HepG2 (cell line): ENCODE measurements at regions not wholly inside any gene's neighbourhood (a gene's known extent, or its start where the extent isn't known, plus 50 kb on each side); places are given as distances from the start of the nearest gene placed in this dataset.

Experiments
- ATAC-seq: fragments of 200-7000 bp; cut with Tn5 transposase; 3 replicates; pipeline ENCODE4 v1.9.1; 2020; ENCODE audit warnings: mild to moderate bottlenecking, moderate library complexity
- BruUV-seq: library from RNA; stranded (reverse); fragments of 400-500 nt; replicated peaks from 2 replicates; lab custom pipeline; 2021; lab: Mats Ljungman, UMichigan
- CTCF ChIA-PET: fragments of 300-600 bp; formaldehyde crosslinking; extraction: SDS; loops from one replicate; lab custom pipeline; 2021; ENCODE audit warnings: low total read pairs, inconsistent platforms, low intra/inter-chr PET ratio; lab: Yijun Ruan, JAX
- POLR2A ChIA-PET: fragments of 350-600 bp; sonication (Branson Sonifier 250); formaldehyde crosslinking; loops from one replicate; lab custom pipeline; 2020; ENCODE audit warnings: antibody characterized with exemption, inconsistent platforms; lab: Yijun Ruan, JAX
- DNase-seq: peaks from one replicate; pipeline ENCODE4 v3.0.0-alpha.2; 2015; ENCODE audit warnings: low spot score
- FAIRE-seq: peaks from 3 replicates; lab custom pipeline; 2011; peaks lifted over from hg19 to GRCh38; lab: Jason Lieb, UNC
- H2AFZ ChIP-seq: one replicate; pipeline ENCODE4 v1.6.1; 2011; ENCODE audit warnings: low read length, inconsistent platforms
- H3K27ac ChIP-seq: fragments of 300-600 bp; 3 replicates; pipeline ENCODE4 v1.8.0; 2011; ENCODE audit warnings: mixed run types, mild to moderate bottlenecking, mixed read lengths, low read length, inconsistent platforms; ENCODE audit not compliant: insufficient read depth; ENCODE audit errors: extremely low read length
- H3K27me3 ChIP-seq, 2 experiments: fragments of 200-600 bp in 1 of 2; 2 replicates in 1 of 2; 3 replicates in 1 of 2; pipeline versions ENCODE4 v1.6.0 to v1.8.0; 2011; ENCODE audit warnings: low read length in 2 of 2, mild to moderate bottlenecking in 2 of 2, moderate library complexity in 2 of 2, inconsistent platforms in 1 of 2; ENCODE audit not compliant: insufficient read depth in 2 of 2, control insufficient read depth in 1 of 2
- H3K36me3 ChIP-seq, 2 experiments: fragments of 200-600 bp in 1 of 2; replicated peaks in 1 of 2; 2 replicates in 1 of 2; 3 replicates in 1 of 2; pipeline versions ENCODE4 v1.5.1 to v1.8.0; 2011; ENCODE audit warnings: low read length in 2 of 2, inconsistent platforms in 1 of 2; ENCODE audit not compliant: insufficient read depth in 2 of 2, control insufficient read depth in 1 of 2
- H3K4me1 ChIP-seq: 2 replicates; pipeline ENCODE4 v1.5.1; 2012; ENCODE audit warnings: low read length, inconsistent platforms; ENCODE audit not compliant: insufficient read depth
- H3K4me2 ChIP-seq: 2 replicates; pipeline ENCODE4 v1.6.0; 2011; ENCODE audit warnings: low read depth, low read length, inconsistent platforms
- H3K4me3 ChIP-seq, 3 experiments: fragments of 200-600 bp in 1 of 3; sonication (generic), shearing (Covaris generic) in 1 of 3; replicated peaks in 1 of 3; 2 replicates each; pipeline ENCODE4 v1.5.1; 2011 to 2016; ENCODE audit warnings: low read length in 3 of 3, inconsistent platforms in 2 of 3, low read depth in 2 of 3, mild to moderate bottlenecking in 2 of 3, control low read depth in 1 of 3, mixed read lengths in 1 of 3; ENCODE audit not compliant: insufficient read depth in 1 of 3
- H3K79me2 ChIP-seq: one replicate; pipeline ENCODE4 v1.6.1; 2011; ENCODE audit warnings: low read length, inconsistent platforms; ENCODE audit not compliant: insufficient read depth
- H3K9ac ChIP-seq: 2 replicates; pipeline ENCODE4 v1.6.0; 2011; ENCODE audit warnings: mild to moderate bottlenecking, low read depth, low read length, inconsistent platforms; ENCODE audit not compliant: insufficient read depth
- H3K9me3 ChIP-seq: 2 replicates; pipeline ENCODE4 v1.5.1; 2012; ENCODE audit warnings: mild to moderate bottlenecking, low read length
- H4K20me1 ChIP-seq: 2 replicates; pipeline ENCODE4 v1.6.0; 2011; ENCODE audit warnings: inconsistent platforms, mild to moderate bottlenecking, low read length, moderate library complexity; ENCODE audit not compliant: insufficient read depth
- ATM ChIP-seq: fragments of 450-650 bp; IDR thresholded peaks from 2 replicates; pipeline ENCODE4 v1.7.1; 2017; ENCODE audit warnings: mild to moderate bottlenecking, borderline replicate concordance
- DNMT3B ChIP-seq: conservative IDR thresholded peaks from 2 replicates; pipeline ENCODE4 v1.6.1; 2016; ENCODE audit warnings: missing biosample characterization, control low read depth
- GATAD2A ChIP-seq: IDR thresholded peaks from 2 replicates; pipeline ENCODE4 v1.6.1; 2016
- HOXA3 ChIP-seq: sonication (generic); formaldehyde crosslinking; IDR thresholded peaks from 2 replicates; pipeline ENCODE4 v1.5.0; 2020; ENCODE audit warnings: missing genetic modification reagents
- MTF1 ChIP-seq: sonication (generic); formaldehyde crosslinking; IDR thresholded peaks from 2 replicates; pipeline ENCODE4 v1.5.0; 2020; ENCODE audit warnings: missing genetic modification reagents
- MXI1 ChIP-seq: IDR thresholded peaks from 3 replicates; pipeline ENCODE4 v1.6.1; 2012; ENCODE audit warnings: low read depth, low read length, inconsistent platforms, borderline replicate concordance
- PHB2 ChIP-seq: fragments of 450-650 bp; IDR thresholded peaks from 2 replicates; pipeline ENCODE4 v1.6.1; 2018; ENCODE audit not compliant: partially characterized antibody
- TOE1 ChIP-seq: sonication (generic); formaldehyde crosslinking; IDR thresholded peaks from 2 replicates; pipeline ENCODE4 v1.4.0; 2020; ENCODE audit warnings: mild to moderate bottlenecking, missing genetic modification reagents
- ZFP91 ChIP-seq: sonication (generic); formaldehyde crosslinking; IDR thresholded peaks from 2 replicates; pipeline ENCODE4 v1.9.0; 2022; ENCODE audit warnings: missing genetic modification reagents, mild to moderate bottlenecking, borderline replicate concordance
- ZNF17 ChIP-seq: sonication (generic); formaldehyde crosslinking; IDR thresholded peaks from 2 replicates; pipeline ENCODE4 v1.5.0; 2020; ENCODE audit warnings: mild to moderate bottlenecking, missing genetic modification reagents
- ZNF33A ChIP-seq: sonication (generic); formaldehyde crosslinking; IDR thresholded peaks from 2 replicates; pipeline ENCODE4 v1.5.1; 2020; ENCODE audit warnings: missing genetic modification reagents, mild to moderate bottlenecking, moderate library complexity, borderline replicate concordance
- ZNF33B ChIP-seq: sonication (generic); formaldehyde crosslinking; IDR thresholded peaks from 2 replicates; pipeline ENCODE4 v1.5.1; 2020; ENCODE audit warnings: mild to moderate bottlenecking, missing genetic modification reagents
- ZNF720 ChIP-seq: sonication (generic); formaldehyde crosslinking; IDR thresholded peaks from 2 replicates; pipeline ENCODE4 v1.4.0; 2020; ENCODE audit warnings: missing genetic modification reagents
- ZNF883 ChIP-seq: sonication (generic); formaldehyde crosslinking; IDR thresholded peaks from 2 replicates; pipeline ENCODE4 v1.5.1; 2020; ENCODE audit warnings: mild to moderate bottlenecking, missing genetic modification reagents; ENCODE audit errors: not compliant biosample characterization
- in situ Hi-C: cut with HindIII; loops from 2 replicates; pipeline ENCODE4 v1.10.0; 2017; ENCODE audit warnings: low pct_unique_long_range_greater_than_20kb; ENCODE audit not compliant: extremely low pct_ligation_motif_present
- intact Hi-C: fragments of 100-400 bp; cut with micrococcal nuclease; formaldehyde crosslinking; loops from one replicate; pipeline ENCODE4 v1.10.0; 2022; ENCODE audit not compliant: unreplicated experiment
- TF ChIP-seq, protein P1 (sequence below): sonication (generic); formaldehyde crosslinking; IDR thresholded peaks from 2 replicates; pipeline ENCODE4 v1.5.1; 2020; ENCODE audit warnings: missing genetic modification reagents, mild to moderate bottlenecking, borderline replicate concordance
- TF ChIP-seq, protein P2 (sequence below): sonication (generic); formaldehyde crosslinking; IDR thresholded peaks from 2 replicates; pipeline ENCODE4 v1.5.0; 2020; ENCODE audit warnings: mild to moderate bottlenecking, missing genetic modification reagents

GRCh38 chr6:169046021-169046420 lies 207.6 kb downstream of the THBS2 start:
- Histone ChIP-seq H3K79me2 (no peaks in the 10 kb centered on the region), H3K27me3 (peaks cover 0 to 39% of the 10 kb centered on the region in 2 experiments), H3K27ac (no peak overlapping the region), H3K4me1 (no peaks in the 10 kb centered on the region), H3K4me2 (no peak overlapping the region), H3K36me3 (no peaks in the 10 kb centered on the region), H3K9ac (no peak overlapping the region), H3K4me3 (no peak overlapping the region), H2AFZ (no peak overlapping the region), H3K9me3 (no peaks in the 10 kb centered on the region), H4K20me1 (no peaks in the 10 kb centered on the region)
- ChIA-PET CTCF (no interaction called here), POLR2A (no interaction called here)
- FAIRE-seq (no peak), ATAC-seq (no peak), DNase-seq (no peak)
- in situ Hi-C loops (no loop called here), intact Hi-C loops (no loop called here)
- TF ChIP-seq ZNF720 (CRISPR knock-in tag) (no peak), MXI1 (no peak), DNMT3B (CRISPR knock-in tag) (no peak), ZNF883 (CRISPR knock-in tag) (no peak), MTF1 (no peak), ATM (no peak), ZFP91 (CRISPR knock-in tag) (no peak), TOE1 (CRISPR knock-in tag) (no peak), ZNF17 (CRISPR knock-in tag) (no peak), HOXA3 (CRISPR knock-in tag) (no peak), ZNF33A (CRISPR knock-in tag) (no peak), ZNF33B (no peak), PHB2 (no peak), GATAD2A (CRISPR knock-in tag) (no peak)
- TF ChIP-seq, protein P1, sequence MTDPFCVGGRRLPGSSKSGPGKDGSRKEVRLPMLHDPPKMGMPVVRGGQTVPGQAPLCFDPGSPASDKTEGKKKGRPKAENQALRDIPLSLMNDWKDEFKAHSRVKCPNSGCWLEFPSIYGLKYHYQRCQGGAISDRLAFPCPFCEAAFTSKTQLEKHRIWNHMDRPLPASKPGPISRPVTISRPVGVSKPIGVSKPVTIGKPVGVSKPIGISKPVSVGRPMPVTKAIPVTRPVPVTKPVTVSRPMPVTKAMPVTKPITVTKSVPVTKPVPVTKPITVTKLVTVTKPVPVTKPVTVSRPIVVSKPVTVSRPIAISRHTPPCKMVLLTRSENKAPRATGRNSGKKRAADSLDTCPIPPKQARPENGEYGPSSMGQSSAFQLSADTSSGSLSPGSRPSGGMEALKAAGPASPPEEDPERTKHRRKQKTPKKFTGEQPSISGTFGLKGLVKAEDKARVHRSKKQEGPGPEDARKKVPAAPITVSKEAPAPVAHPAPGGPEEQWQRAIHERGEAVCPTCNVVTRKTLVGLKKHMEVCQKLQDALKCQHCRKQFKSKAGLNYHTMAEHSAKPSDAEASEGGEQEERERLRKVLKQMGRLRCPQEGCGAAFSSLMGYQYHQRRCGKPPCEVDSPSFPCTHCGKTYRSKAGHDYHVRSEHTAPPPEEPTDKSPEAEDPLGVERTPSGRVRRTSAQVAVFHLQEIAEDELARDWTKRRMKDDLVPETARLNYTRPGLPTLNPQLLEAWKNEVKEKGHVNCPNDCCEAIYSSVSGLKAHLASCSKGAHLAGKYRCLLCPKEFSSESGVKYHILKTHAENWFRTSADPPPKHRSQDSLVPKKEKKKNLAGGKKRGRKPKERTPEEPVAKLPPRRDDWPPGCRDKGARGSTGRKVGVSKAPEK (CRISPR knock-in tag) = no peak
- TF ChIP-seq, protein P2, sequence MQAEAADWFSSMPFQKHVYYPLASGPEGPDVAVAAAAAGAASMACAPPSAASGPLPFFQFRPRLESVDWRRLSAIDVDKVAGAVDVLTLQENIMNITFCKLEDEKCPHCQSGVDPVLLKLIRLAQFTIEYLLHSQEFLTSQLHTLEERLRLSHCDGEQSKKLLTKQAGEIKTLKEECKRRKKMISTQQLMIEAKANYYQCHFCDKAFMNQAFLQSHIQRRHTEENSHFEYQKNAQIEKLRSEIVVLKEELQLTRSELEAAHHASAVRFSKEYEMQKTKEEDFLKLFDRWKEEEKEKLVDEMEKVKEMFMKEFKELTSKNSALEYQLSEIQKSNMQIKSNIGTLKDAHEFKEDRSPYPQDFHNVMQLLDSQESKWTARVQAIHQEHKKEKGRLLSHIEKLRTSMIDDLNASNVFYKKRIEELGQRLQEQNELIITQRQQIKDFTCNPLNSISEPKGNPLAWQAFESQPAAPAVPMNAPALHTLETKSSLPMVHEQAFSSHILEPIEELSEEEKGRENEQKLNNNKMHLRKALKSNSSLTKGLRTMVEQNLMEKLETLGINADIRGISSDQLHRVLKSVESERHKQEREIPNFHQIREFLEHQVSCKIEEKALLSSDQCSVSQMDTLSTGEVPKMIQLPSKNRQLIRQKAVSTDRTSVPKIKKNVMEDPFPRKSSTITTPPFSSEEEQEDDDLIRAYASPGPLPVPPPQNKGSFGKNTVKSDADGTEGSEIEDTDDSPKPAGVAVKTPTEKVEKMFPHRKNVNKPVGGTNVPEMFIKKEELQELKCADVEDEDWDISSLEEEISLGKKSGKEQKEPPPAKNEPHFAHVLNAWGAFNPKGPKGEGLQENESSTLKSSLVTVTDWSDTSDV (CRISPR knock-in tag) = no peak
- no TSS peak for BruUV-seq
